Neuron (in vitro differentiated cells): ENCODE measurements at regions not wholly inside any gene's neighbourhood (a gene's known extent, or its start where the extent isn't known, plus 50 kb on each side); places are given as distances from the start of the nearest gene placed in this dataset.

Source experiments
- H2AFZ ChIP-seq: one replicate; pipeline ENCODE4 v1.6.1; 2013; ENCODE audit warnings: low read depth, mild to moderate bottlenecking, inconsistent platforms, low read length, moderate library complexity
- H3K27me3 ChIP-seq: one replicate; pipeline ENCODE4 v1.6.1; 2013; ENCODE audit warnings: low read length; ENCODE audit not compliant: insufficient read depth
- H3K36me3 ChIP-seq: one replicate; pipeline ENCODE4 v1.6.1; 2013; ENCODE audit warnings: low read length; ENCODE audit not compliant: insufficient read depth
- H3K4me1 ChIP-seq: one replicate; pipeline ENCODE4 v1.6.1; 2013; ENCODE audit warnings: low read length; ENCODE audit not compliant: insufficient read depth
- H3K4me3 ChIP-seq: 2 replicates; pipeline ENCODE4 v1.5.1; 2013; ENCODE audit warnings: mild to moderate bottlenecking, low read length, moderate library complexity
- H3K9me3 ChIP-seq: one replicate; pipeline ENCODE4 v1.6.1; 2013; ENCODE audit warnings: low read length

GRCh38 chr18:25587545-25587944 lies 235.6 kb upstream of the ZNF521 start:
- H3K9me3 ChIP-seq: peaks cover 8% of the 10 kb centered on the region
- no peak overlapping the region for H3K4me3 ChIP-seq
- no peaks in the 10 kb centered on the region for H3K4me1 ChIP-seq
- H3K36me3 ChIP-seq: no peaks in the 10 kb centered on the region
- H3K27me3 ChIP-seq: no peaks in the 10 kb centered on the region
- no peak overlapping the region for H2AFZ ChIP-seq

- Histone ChIP-seq H3K4me3 (no peak overlapping the region), H3K36me3 (no peaks in the 10 kb centered on the region), H3K4me1 (peaks cover 14% of the 10 kb centered on the region), H3K9me3 (no peaks in the 10 kb centered on the region), H3K27me3 (no peaks in the 10 kb centered on the region), H2AFZ (no peak overlapping the region)
These were observed 217.0 kb upstream of the ZNF521 start for GRCh38 chr18:25568986-25569385.

- no peaks in the 10 kb centered on the region for H3K27me3 ChIP-seq
- H2AFZ ChIP-seq: peak overlapping the region; percentile 73
- H3K36me3 ChIP-seq: no peaks in the 10 kb centered on the region
- H3K4me3 ChIP-seq: no peak overlapping the region
- peaks cover 21% of the 10 kb centered on the region for H3K4me1 ChIP-seq
- H3K9me3 ChIP-seq: no peaks in the 10 kb centered on the region
These were observed 212.1 kb upstream of the ZNF521 start for GRCh38 chr18:25563816-25564683.

GRCh38 chr18:25563346-25563745 lies 211.4 kb upstream of the ZNF521 start:
- Histone ChIP-seq H3K4me1 (peaks cover 21% of the 10 kb centered on the region), H2AFZ (peak overlapping the region; percentile 73)

GRCh38 chr18:25561918-25562317 lies 210.0 kb upstream of the ZNF521 start:
- Histone ChIP-seq H2AFZ (no peak overlapping the region), H3K4me3 (no peak overlapping the region), H3K27me3 (no peaks in the 10 kb centered on the region), H3K4me1 (peaks cover 21% of the 10 kb centered on the region), H3K36me3 (no peaks in the 10 kb centered on the region), H3K9me3 (no peaks in the 10 kb centered on the region)

More at GRCh38 chr18:25563346-25563745, 211.4 kb upstream of the ZNF521 start:
- H3K9me3 ChIP-seq: no peaks in the 10 kb centered on the region
- no peaks in the 10 kb centered on the region for H3K27me3 ChIP-seq
- no peaks in the 10 kb centered on the region for H3K36me3 ChIP-seq
- no peak overlapping the region for H3K4me3 ChIP-seq

- H3K4me1 ChIP-seq: peaks cover 21% of the 10 kb centered on the region
- H3K36me3 ChIP-seq: no peaks in the 10 kb centered on the region
- no peaks in the 10 kb centered on the region for H3K9me3 ChIP-seq
- no peak overlapping the region for H3K4me3 ChIP-seq
- no peaks in the 10 kb centered on the region for H3K27me3 ChIP-seq
- H2AFZ ChIP-seq: no peak overlapping the region
These were observed 208.4 kb upstream of the ZNF521 start for GRCh38 chr18:25560369-25560768.

- no peak overlapping the region for H2AFZ ChIP-seq
These were observed 205.0 kb upstream of the ZNF521 start for GRCh38 chr18:25557011-25557410.

GRCh38 chr18:25553631-25554263 lies 201.8 kb upstream of the ZNF521 start:
- no peaks in the 10 kb centered on the region for H3K9me3 ChIP-seq
- no peaks in the 10 kb centered on the region for H3K36me3 ChIP-seq
- H3K27me3 ChIP-seq: no peaks in the 10 kb centered on the region
- no peak overlapping the region for H2AFZ ChIP-seq
- H3K4me1 ChIP-seq: no peaks in the 10 kb centered on the region
- H3K4me3 ChIP-seq: no peak overlapping the region

More at GRCh38 chr18:25557011-25557410, 205.0 kb upstream of the ZNF521 start:
- Histone ChIP-seq H3K4me3 (no peak overlapping the region), H3K27me3 (no peaks in the 10 kb centered on the region), H3K4me1 (no peaks in the 10 kb centered on the region), H3K36me3 (no peaks in the 10 kb centered on the region), H3K9me3 (no peaks in the 10 kb centered on the region)

GRCh38 chr18:25544546-25545287 lies 192.8 kb upstream of the ZNF521 start:
- H2AFZ ChIP-seq: no peak overlapping the region
- no peaks in the 10 kb centered on the region for H3K36me3 ChIP-seq
- no peaks in the 10 kb centered on the region for H3K4me1 ChIP-seq
- H3K27me3 ChIP-seq: no peaks in the 10 kb centered on the region
- H3K9me3 ChIP-seq: no peaks in the 10 kb centered on the region
- no peak overlapping the region for H3K4me3 ChIP-seq

- no peaks in the 10 kb centered on the region for H3K27me3 ChIP-seq
- H3K9me3 ChIP-seq: no peaks in the 10 kb centered on the region
These were observed 186.4 kb upstream of the ZNF521 start for GRCh38 chr18:25538175-25538922.

GRCh38 chr18:25535495-25535894 lies 183.5 kb upstream of the ZNF521 start:
- H3K27me3 ChIP-seq: no peaks in the 10 kb centered on the region
- H3K9me3 ChIP-seq: peaks cover 2% of the 10 kb centered on the region
- H3K4me3 ChIP-seq: no peak overlapping the region
- no peak overlapping the region for H2AFZ ChIP-seq
- peaks cover 2% of the 10 kb centered on the region for H3K4me1 ChIP-seq
- H3K36me3 ChIP-seq: no peaks in the 10 kb centered on the region

More at GRCh38 chr18:25538175-25538922, 186.4 kb upstream of the ZNF521 start:
- Histone ChIP-seq H2AFZ (no peak overlapping the region), H3K36me3 (no peaks in the 10 kb centered on the region), H3K4me3 (no peak overlapping the region), H3K4me1 (peaks cover 2% of the 10 kb centered on the region)

GRCh38 chr18:25534401-25534800 lies 182.4 kb upstream of the ZNF521 start:
- Histone ChIP-seq H3K36me3 (no peaks in the 10 kb centered on the region), H3K4me3 (no peak overlapping the region), H3K4me1 (peaks cover 2% of the 10 kb centered on the region), H2AFZ (no peak overlapping the region), H3K9me3 (peaks cover 2% of the 10 kb centered on the region), H3K27me3 (no peaks in the 10 kb centered on the region)
